ENCODE measurements at regions not wholly inside any gene's neighbourhood (a gene's known extent, or its start where the extent isn't known, plus 50 kb on each side); places are given as distances from the start of the nearest gene placed in this dataset.
"Not testable (repeated sequence)": the region's sequence is repeated elsewhere in the genome, so short reads cannot be mapped to it uniquely, and the experiment has no call there.

DNA sequence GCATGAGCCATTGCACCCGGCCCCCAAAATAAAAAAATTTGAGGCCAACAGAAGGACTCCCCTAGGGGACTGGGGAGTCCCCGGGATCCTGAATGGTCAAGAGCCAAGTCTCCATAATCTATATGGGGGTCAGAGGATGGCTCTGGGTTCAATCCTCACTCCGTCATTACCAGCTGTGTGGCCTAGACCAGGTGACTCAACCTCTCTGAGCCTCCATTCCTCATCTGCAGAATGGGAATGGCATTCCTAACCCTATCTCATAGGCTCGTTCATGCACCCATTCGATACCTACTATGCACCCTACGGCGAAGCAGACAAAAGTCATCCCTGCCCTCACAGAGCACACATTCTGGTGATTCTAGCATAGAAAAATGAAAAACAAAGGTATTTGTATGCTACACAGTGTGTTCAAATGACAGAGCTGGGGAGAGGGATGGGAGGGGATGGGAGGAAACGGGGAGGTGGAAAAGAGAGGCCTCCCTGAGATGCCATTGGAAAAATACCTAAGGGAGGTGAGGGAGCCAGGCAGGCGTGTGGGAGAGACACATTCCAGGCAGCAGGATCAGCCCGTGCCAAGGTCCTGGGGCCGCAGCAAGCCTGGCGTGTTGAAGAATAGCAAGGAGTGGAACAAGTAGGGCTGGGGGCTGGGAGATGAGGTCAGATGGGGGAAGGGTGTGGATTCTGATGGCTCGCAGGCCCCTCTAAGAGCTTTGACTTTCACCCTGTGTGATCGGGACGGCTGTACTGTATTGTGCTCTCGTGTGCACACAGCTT, 71.2 kb downstream of the RMI2 start:
- DNase-seq = no peak

DNA sequence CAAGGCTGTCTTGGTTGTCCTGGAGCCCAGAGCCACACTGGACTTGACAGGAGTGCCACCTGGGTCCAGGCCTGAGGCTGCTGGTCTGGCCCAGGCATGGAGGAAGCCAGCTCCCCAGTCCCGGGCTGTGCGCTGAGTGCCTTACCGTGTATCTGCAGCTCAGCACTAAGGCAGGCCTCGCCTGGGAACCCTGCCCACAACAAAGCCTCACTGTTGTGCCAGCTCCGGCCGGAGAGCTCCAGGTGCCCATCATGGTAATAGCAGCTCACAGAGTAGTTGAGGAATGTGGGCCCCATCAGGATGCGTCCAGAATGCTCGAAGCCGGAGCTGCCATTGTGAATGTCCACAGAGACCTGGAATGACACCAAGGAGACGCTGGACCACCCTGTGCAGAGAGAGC, 72.2 kb downstream of the RMI2 start:
- no peak for DNase-seq

DNA sequence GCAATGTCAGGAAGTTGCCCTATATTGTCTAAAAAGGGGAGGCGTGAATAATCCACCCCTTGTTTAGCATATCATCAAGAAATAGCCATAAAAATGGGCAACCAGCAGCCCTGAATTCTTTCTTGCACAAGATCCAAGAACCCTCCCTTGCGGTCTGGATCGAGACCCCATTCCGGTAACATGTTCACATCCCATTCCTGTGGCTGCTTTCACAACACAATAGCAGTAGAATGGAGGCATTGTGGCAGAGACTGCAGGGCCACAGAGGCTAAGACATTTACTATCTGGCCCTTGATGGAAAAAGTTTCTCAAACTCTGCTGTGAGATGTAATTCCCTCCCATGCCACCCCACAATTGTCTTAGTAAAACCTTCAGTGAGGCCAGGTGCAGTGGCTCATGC, 73.2 kb downstream of the RMI2 start:
- no peak for DNase-seq

DNA sequence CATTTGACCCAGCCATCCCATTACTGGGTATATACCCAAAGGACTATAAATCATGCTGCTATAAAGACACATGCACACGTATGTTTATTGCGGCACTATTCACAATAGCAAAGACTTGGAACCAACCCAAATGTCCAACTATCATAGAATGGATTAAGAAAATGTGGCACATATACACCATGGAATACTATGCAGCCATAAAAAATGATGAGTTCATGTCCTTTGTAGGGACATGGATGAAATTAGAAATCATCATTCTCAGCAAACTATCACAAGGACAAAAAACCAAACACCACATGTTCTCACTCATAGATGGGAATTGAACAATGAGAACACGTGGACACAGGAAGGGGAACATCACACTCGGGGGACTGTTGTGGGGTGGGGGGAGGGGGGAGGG, 74.8 kb downstream of the RMI2 start:
- not testable (repeated sequence) for DNase-seq

DNA sequence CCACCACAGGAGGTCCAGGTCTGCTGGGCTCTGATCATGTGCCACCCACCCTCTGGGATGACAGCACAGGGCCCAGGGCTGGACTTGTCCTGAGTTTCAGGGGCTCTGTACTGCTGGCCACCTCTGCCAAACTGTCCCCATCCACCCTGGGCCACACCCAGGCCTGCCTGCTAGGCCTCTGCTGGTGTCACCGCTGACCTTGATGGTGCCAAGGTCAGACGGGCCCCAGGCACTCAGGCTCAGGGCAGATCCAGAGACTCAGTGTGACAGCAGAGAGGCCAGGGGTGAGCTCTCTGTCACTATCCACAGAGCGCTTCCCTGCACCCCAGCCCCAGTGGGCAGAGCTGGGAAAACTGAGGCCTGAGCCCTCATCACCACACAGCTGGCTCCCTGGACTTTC, 75.6 kb downstream of the RMI2 start:
- no peak for DNase-seq

DNA sequence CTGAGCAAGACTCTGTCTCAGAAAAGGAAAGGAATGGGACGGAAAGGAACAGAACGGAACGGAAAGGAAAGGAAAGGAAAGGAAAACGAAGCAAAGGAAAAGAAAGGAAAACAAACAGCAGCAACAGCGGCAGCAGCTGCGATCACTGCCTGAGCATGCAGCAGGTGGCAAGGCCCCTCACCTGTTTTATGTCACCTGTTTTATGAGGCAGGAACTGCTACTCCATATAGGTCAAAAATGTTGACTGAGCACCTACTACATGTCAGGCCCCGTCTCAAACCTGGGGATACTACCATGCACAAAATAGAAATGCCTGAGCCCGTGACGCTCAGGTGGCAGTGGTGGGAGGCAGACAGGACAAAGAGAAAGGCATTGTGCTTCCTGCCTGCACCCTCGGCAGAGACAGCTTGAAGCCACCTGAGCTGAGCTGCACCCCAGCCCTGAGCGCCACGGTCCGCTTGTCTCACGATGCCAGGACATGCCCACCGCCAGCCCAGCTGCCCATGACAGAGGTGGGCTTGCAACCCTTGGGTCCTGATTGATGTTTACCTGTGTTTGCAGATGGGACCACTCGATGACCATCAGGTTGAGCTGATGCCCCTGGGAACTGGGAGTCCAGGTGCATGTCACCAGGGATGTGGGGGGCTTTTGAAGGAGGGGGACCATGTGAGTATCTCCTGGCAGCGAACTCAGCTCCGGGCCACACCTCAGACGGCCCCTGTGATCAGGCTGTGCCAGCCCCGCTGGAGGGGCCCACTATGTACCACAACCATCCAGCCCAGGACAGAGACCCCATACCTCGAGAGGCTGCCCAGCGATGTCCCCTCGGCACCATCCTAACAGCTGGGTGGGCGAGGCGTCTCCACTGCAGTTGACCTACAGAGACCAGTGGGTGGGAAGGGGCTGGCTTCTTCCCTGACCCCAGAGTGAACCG, 77.4 kb downstream of the RMI2 start:
- no peak for DNase-seq

DNA sequence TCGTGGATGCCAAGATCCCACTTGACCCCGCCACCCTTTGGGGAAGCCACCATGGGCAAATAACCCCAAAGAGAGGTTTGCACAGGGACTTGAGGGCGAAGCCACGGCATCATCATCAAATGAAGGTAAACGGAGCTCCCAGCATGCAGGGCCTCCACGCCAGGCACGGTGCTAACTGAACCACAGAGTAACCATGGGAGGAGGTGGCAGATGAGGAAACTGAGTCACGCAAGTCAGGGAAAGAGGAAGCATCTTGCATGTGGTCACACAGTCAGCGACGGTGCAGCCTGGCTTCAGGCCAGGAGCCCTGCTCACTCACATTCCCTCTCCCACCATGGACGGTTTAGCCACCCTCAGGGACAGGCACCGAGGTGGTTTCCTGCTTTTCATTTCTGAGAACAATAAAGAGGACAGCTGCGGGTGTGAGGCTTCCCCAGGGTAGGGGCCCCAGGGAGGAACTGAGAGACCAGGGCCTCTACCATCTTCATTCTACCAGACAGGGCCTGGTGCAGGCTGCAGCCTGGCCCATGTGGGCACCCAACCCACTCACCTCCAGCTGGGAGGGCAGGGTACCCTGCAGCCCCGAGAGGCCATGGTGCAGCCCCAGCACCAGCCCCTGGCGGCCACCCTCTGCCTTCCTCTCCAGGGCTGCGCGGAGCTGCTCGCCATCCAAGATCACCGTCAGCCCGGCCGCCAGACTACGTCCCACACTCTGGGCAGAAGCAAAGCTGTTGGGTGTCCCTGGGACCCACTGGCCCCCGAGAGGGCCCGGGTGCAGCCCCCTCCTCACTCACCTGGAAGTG, 78.3 kb downstream of the RMI2 start:
- no peak for DNase-seq

DNA sequence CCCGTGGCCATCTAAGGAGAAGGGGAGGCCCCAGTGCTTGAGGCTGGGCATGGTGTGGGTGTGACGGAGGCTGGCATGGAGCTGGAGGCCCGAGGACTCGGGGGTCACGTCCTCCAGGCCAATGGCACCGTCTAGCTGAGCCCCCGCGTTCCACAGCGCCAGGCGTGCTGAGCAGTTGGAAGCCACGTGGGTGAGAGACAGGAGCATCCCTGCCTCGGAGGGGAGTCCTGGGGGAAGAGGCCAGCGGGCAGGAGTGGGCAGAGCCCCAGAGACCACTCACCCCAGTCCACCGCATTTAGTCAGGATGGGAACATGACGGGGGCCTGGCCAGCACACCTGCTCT, 78.8 kb downstream of the RMI2 start:
- DNase-seq = no peak

DNA sequence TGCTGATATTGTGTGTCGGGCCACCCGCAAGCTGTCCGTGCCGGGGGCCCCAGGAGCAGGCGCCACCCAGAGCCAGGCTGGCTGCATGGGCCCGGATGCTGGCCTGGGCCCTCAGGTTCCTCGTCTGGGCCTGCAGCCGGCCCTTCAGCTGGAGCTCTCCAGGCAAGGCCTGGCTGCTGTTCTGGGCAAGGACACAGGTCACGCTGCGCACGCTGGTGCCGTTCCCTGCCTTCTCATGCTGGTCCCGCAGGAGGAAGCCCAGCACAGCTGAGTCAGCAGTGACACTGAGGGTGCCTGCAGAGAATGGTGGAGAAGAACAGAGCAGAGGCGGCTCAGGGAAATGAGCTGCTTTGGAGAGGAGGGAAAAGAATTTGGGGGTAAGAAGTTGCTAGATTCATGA, 79.9 kb downstream of the RMI2 start:
- DNase-seq = no peak

DNA sequence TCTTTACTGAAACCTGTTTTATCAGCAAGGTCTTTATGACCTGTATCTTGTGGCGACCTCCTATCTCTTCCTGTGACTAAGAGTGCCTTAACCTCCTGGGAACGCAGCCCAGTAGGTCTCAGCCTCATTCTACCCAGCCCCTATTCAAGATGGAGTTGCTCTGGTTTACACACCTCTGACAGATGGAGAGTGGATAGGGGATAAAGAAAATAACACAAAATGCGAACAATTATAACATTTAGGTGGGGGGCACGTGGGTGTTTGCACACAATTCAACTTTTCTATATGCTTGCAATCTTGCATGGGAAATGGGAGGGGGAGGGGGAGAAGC, 83.3 kb downstream of the RMI2 start:
- DNase-seq = no peak

DNA sequence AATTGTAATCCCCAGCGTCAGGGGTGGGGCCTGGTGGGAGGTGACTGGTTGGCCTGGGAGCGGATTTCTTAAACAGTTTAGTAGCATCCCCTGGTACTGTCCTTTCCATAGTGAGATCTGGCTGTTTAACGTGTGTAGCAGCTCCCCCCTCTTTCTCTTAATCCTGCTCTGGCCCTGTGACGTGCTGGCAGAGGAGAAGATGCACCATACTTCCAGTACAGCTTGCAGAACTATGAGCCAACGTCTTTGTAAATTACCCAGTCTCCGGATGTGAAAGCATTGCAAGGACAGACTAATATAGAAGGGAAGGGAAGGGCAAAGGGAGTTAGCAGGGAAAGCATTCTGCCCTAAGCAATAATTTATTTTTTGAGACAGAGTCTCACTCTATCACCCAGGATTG, 83.9 kb downstream of the RMI2 start:
- DNase-seq = no peak

DNA sequence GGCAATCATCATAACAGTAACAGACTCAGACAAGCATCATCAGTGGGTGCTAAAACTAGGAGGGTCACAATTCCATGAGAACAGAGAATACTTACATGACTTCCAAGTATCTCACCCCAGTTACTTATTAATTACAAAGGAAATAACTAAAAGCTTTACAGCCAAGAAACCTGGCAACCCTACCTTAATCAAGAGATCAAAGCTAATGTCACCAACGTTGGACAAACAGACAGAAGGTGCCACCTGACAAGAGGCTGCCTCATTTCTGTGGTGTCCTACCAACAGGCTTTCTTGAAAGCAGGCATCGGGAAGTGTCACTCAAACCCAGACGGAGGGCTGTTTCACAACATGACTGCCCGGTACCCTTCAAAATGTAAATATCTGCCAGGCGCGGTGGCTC, 84.6 kb downstream of the RMI2 start:
- no peak for DNase-seq

DNA sequence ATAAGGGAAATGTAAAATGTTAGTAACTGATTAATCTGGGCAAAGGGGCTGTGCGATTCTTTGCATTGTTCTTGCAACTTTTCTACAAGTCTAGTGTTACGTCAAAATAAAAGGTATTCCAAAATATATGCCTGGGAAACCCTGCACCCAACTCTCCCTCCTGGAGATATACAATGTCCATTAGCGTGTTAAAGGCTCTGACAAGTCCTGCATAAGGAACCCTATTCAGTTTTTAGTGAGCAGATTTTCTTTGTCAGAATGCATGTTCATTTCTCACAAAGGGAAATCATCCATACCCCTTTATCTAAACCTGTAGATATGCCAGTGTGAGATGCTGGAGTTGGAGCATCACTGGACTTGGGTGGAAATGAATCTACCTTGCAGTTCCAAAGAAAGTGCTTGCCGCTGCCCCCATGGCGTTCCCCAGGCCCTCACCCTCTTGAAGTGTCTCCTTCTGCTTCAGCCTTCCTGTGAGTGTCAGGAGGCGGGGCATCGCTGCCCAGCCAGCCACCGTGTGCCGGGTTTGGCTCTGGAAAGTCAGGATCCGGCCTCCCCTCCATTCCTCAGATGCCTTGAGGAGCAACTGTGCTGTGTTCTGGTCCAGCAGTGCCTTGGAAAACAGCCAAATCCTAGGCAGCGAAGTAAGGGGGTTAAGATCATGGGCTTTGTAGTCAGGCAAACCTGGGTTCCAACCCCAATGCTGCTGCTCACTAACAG, 85.5 kb downstream of the RMI2 start:
- DNase-seq = no peak

DNA sequence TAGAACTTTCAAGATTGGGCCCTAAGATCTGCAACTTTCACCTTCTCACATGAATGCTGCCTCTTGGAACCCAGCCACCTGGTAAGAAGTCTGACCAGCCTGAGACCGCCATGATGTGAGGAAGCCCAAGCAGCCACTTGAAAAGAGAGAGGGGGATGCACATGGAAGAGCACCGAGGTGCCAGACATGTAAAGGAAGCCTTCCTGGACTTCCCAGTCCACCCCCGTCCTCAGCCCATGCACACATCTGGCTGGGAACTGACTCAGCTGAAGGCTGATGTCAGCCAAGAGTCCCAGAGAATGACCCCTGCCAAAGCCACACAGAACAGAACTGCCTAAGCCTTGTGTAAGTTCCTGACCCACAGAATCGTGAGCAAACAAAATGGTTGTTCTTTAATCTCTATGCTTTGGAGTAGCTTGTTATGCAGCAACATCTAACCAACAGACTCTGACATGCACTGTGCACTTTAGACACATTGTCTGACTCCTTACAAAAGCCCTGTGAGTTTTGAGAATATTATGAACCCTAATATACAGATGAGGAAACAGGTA, 86.7 kb downstream of the RMI2 start:
- no peak for DNase-seq

DNA sequence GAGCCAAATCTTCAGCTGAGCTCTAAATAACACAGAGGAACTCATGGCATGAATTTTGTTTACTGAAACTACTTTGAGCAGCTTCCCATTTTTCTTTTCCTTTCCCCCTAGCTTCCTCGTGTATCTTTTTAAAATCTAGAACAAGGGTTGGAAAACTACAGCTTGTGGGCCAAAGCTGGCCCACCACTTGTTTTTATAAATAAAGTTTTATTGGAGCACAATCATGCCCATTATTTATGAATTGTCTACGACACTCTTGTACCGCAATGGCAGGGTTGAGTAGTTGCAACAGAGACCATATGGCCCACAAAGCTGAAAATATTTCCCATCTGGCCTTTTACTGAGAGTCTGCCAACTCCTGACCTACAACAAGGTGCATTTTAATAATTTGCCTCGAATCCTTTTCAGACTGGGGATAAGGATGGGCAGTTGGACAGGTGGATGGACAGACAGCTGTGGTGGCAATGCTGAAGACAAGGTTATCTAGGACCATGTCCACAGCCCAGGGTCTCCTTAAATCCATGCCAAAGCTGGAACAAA, 87.7 kb downstream of the RMI2 start:
- no peak for DNase-seq

DNA sequence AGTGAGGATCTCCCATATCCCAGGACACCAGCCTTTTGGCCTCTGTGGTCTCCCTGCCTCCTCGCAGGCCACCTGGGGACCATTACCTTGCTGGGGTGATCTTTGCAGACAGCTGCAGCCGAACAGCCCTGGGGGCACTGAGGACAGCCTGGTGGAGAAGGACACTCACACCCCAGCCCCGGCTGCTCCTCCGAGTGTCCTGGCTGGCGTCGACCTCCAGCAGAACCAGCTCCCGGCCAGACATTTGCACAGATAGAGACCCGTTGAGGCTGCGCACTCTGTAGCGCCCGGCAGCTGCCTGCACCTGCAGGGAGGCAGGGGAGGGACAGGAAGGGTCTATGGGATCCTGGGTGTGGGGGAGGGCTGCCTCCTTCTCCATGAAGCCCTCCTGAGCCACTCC, 90.3 kb downstream of the RMI2 start:
- no peak for DNase-seq

DNA sequence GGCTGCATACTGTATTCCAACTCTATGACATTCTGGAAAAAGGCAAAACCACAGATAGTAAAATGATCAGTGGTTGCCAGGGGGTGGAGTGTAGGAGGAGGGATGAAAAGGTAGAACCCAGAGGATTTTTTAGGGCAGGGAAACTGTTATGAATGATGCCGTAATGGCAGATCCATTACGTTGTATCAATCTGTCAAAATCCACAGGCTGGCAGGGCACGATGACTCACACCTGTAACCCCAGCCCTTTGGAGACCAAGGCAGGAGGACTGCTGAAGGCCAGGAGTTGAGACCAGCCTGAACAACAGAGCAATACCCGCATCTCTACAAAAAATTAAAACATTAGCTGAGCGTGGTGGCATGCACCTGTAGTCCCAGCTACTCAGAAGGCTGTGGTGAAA, 91.8 kb downstream of the RMI2 start:
- no peak for DNase-seq

DNA sequence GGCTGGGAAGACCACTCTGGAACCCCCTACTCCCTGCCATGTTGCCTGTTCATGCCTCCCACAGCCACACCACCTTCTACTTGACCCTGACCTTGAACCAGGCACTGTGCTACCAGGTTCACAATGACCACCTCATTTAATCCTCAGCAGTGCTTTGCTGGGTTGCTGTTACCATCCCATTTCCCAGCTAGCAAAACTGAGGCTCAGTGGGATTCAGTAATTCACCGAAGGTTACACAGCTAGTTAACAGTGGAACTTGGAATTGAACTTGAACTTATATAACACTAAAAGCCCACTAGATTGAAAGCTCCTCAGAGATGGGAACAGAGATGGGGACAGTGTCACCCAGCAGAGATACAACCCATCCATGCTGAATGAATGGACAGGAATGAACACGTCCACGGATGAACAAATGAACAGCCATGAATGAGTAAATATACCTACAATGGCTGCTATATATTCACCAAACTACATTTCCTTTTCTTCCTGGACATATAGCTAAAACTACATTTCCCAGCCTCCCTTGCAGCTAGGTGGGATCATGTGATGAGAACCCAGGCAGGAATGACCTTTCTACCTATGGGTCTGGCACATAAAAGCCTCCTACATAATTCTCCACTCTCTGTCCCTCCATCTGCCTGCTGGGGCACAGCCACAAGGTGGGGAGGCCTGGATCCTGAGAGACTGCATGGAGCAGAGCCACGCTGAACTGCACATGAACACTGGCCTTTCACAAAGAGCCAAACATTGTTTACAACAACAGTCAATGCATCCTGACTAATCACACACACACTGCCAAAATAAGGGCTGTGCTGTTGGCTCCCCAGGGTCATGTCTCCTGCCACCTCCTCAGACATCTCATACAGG, 94.8 kb downstream of the RMI2 start:
- no peak for DNase-seq

DNA sequence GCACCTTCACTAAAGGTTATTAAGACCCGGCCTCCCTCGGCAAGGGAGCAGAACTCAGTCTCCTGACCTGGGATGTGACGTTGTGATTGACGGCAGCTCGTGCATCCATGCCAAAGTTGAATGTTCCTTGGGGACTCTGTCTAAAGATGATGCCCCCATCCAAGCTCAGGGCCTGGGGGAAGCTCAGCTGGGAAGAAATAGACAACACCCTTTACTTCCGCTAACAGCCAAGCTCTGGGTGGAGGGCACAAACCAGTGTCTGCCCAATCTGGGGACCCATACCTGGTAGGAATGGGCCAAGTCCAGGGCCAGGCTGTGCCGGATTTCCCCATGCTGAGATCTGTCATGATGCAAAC, 95.4 kb downstream of the RMI2 start:
- DNase-seq = no peak

DNA sequence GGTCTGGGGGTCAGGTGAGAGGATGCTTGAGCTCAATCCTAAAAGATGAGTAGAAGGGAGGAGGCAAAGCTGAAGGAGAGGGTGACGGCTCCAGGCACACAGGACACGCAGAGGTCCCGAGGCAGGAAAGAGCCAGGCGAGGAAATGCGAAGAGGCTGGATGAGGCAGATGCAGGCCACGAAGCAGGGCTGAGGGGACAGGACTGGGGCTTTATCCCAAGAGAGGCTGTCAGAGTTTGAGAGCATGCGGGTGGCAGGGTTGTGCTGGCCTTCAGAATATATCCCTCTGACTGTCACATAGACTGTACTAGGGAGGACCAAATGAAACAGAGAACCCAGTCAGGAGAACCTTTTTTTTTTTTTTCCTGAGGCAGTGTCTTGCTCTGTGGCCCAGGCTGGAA, 100.2 kb downstream of the RMI2 start:
- no peak for DNase-seq

DNA sequence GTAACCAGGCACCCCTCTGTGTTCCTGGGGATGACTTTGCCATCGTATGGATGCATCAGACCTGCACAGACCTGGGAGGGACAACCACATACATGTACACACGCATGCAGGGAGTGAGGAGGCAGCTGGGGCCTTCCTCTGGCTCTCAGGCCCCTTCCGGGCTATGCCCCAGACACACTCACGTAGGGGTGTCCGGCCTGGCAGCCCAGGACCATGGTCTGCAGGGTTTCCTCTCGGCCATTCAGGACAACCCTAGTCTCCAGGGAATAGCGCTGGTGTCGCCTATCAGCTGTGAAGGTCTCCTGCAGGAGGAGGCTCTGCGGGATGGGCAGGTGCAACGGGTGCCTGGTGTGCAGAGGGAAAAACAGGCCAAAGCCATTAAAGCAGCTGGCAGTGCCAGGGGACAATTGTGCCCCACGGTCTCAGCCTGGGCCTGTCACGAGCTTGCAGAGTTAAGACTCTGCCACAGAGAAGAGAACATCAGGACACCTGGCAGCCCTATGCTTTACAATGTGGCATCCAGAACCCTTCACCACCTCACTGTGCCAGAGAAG, 101.4 kb downstream of the RMI2 start:
- DNase-seq = no peak

Data from activated CD4-positive, alpha-beta T cell treated with anti-CD3 and anti-CD28 coated beads, Interleukin-2, amount 50 U/mL, for 48 hours (primary cell).